DND-41 (cell line): ENCODE measurements at regions not wholly inside any gene's neighbourhood (a gene's known extent, or its start where the extent isn't known, plus 50 kb on each side); places are given as distances from the start of the nearest gene placed in this dataset.

Source experiments
- ATAC-seq: fragments of 200-7000 bp; cut with Tn5 transposase; 3 replicates; pipeline ENCODE4 v1.9.1; 2021; ENCODE audit warnings: low read depth; ENCODE audit not compliant: insufficient read depth
- DNase-seq: peaks from one replicate; pipeline ENCODE4 v3.0.0-alpha.2; 2020
- H2AFZ ChIP-seq: 2 replicates; pipeline ENCODE4 v1.6.0; 2012; ENCODE audit warnings: low read depth, low read length
- H3K27ac ChIP-seq: 2 replicates; pipeline ENCODE4 v1.5.1; 2012; ENCODE audit warnings: low read length, inconsistent platforms
- H3K27me3 ChIP-seq: fragments of 200-600 bp; sonication (generic); 2 replicates; pipeline ENCODE4 v1.6.0; 2012; ENCODE audit warnings: low read length, mild to moderate bottlenecking, inconsistent platforms; ENCODE audit not compliant: insufficient read depth, poor library complexity
- H3K36me3 ChIP-seq: 2 replicates; pipeline ENCODE4 v1.5.1; 2012; ENCODE audit warnings: low read length, inconsistent platforms; ENCODE audit not compliant: insufficient read depth
- H3K4me1 ChIP-seq: 2 replicates; pipeline ENCODE4 v1.5.1; 2012; ENCODE audit warnings: mild to moderate bottlenecking, low read length; ENCODE audit not compliant: insufficient read depth
- H3K4me2 ChIP-seq: 2 replicates; pipeline ENCODE4 v1.6.0; 2012; ENCODE audit warnings: mild to moderate bottlenecking, moderate library complexity, low read length, inconsistent platforms; ENCODE audit not compliant: insufficient read depth
- H3K4me3 ChIP-seq, 2 experiments: fragments of 200-600 bp in 1 of 2; shearing (Covaris generic) in 1 of 2; 2 replicates each; pipeline ENCODE4 v1.5.1; 2012 to 2016; ENCODE audit warnings: inconsistent platforms in 2 of 2, low read length in 2 of 2, mild to moderate bottlenecking in 2 of 2, low read depth in 1 of 2, moderate library complexity in 1 of 2
- H3K79me2 ChIP-seq: 2 replicates; pipeline ENCODE4 v1.6.0; 2012; ENCODE audit warnings: low read length, inconsistent platforms; ENCODE audit not compliant: insufficient read depth
- H3K9ac ChIP-seq: 2 replicates; pipeline ENCODE4 v1.6.0; 2012; ENCODE audit warnings: low read depth, mild to moderate bottlenecking, inconsistent platforms, low read length, moderate library complexity
- H3K9me3 ChIP-seq: 2 replicates; pipeline ENCODE4 v1.5.1; 2012; ENCODE audit warnings: low read length, moderate library complexity, mild to moderate bottlenecking, inconsistent platforms; ENCODE audit not compliant: insufficient read depth, severe bottlenecking
- H4K20me1 ChIP-seq: 2 replicates; pipeline ENCODE4 v1.6.0; 2012; ENCODE audit warnings: low read length; ENCODE audit not compliant: insufficient read depth
- CTCF ChIP-seq: IDR thresholded peaks from 2 replicates; pipeline ENCODE4 v1.5.1; 2012; ENCODE audit warnings: borderline replicate concordance, low read length, moderate library complexity, mild to moderate bottlenecking; ENCODE audit not compliant: poor library complexity, severe bottlenecking; ENCODE audit errors: extremely low read depth
- EZH2 ChIP-seq: IDR thresholded peaks from 3 replicates; pipeline ENCODE4 v1.6.1; 2012; ENCODE audit warnings: borderline replicate concordance, low read depth, mild to moderate bottlenecking, moderate library complexity, low read length, inconsistent platforms; ENCODE audit not compliant: severe bottlenecking

GRCh38 chr3:127411083-127411727 is 123.4 kb upstream of the PRR20G start:
- Histone ChIP-seq H2AFZ (no peak overlapping the region), H3K4me3 (no peak overlapping the region), H3K4me1 (no peaks in the 10 kb centered on the region), H3K36me3 (no peaks in the 10 kb centered on the region), H3K27ac (no peak overlapping the region), H3K9me3 (no peaks in the 10 kb centered on the region), H3K9ac (no peak overlapping the region), H3K4me2 (no peak overlapping the region), H3K27me3 (peaks cover 16% of the 10 kb centered on the region), H4K20me1 (no peaks in the 10 kb centered on the region), H3K79me2 (no peaks in the 10 kb centered on the region)
- ATAC-seq (no peak), DNase-seq (no peak)
- no peak for TF ChIP-seq EZH2
- no peak for TF ChIP-seq CTCF

GRCh38 chr3:127410678-127411077 is 122.8 kb upstream of the PRR20G start:
- peaks cover 18% of the 10 kb centered on the region for H3K27me3 ChIP-seq

GRCh38 chr3:127410137-127410488 is 122.3 kb upstream of the PRR20G start:
- no peak overlapping the region for H3K4me2 ChIP-seq
- no peaks in the 10 kb centered on the region for H3K36me3 ChIP-seq
- no peak for TF ChIP-seq EZH2
- DNase-seq, result no peak
- H4K20me1 ChIP-seq, result no peaks in the 10 kb centered on the region
- no peak overlapping the region for H3K4me3 ChIP-seq
- no peaks in the 10 kb centered on the region for H3K9me3 ChIP-seq
- no peaks in the 10 kb centered on the region for H3K4me1 ChIP-seq
- peaks cover 18% of the 10 kb centered on the region for H3K27me3 ChIP-seq
- H3K9ac ChIP-seq, result no peak overlapping the region
- no peaks in the 10 kb centered on the region for H3K79me2 ChIP-seq
- H2AFZ ChIP-seq, result no peak overlapping the region
- no peak overlapping the region for H3K27ac ChIP-seq
- no peak for ATAC-seq

More at GRCh38 chr3:127410678-127411077, 122.8 kb upstream of the PRR20G start:
- no peak overlapping the region for H3K4me2 ChIP-seq
- no peaks in the 10 kb centered on the region for H3K9me3 ChIP-seq
- H3K9ac ChIP-seq, result no peak overlapping the region
- no peaks in the 10 kb centered on the region for H3K79me2 ChIP-seq
- ATAC-seq (no peak), DNase-seq (no peak)
- H3K27ac ChIP-seq, result no peak overlapping the region
- no peaks in the 10 kb centered on the region for H4K20me1 ChIP-seq
- TF ChIP-seq EZH2 (no peak), CTCF (no peak)
- H2AFZ ChIP-seq, result no peak overlapping the region
- H3K36me3 ChIP-seq, result no peaks in the 10 kb centered on the region
- H3K4me3 ChIP-seq, result no peak overlapping the region
- H3K4me1 ChIP-seq, result no peaks in the 10 kb centered on the region

- Histone ChIP-seq H3K9ac (no peak overlapping the region), H3K4me2 (no peak overlapping the region), H3K4me3 (no peak overlapping the region), H3K27me3 (peaks cover 13% of the 10 kb centered on the region), H3K36me3 (no peaks in the 10 kb centered on the region), H2AFZ (no peak overlapping the region), H3K4me1 (no peaks in the 10 kb centered on the region), H3K27ac (no peak overlapping the region), H3K9me3 (no peaks in the 10 kb centered on the region), H4K20me1 (no peaks in the 10 kb centered on the region), H3K79me2 (no peaks in the 10 kb centered on the region)
- TF ChIP-seq EZH2 (no peak), CTCF (no peak)
- no peak for ATAC-seq
- no peak for DNase-seq
Measured at GRCh38 chr3:127409421-127410136, 121.7 kb upstream of the PRR20G start.
